OCI-LY7 (cell line): ENCODE measurements at regions not wholly inside any gene's neighbourhood (a gene's known extent, or its start where the extent isn't known, plus 50 kb on each side); places are given as distances from the start of the nearest gene placed in this dataset.

Source experiments
- EZH2phosphoT487 ChIP-seq: fragments of 200-600 bp; sonication (generic); IDR thresholded peaks from 2 replicates; pipeline ENCODE4 v1.6.1; 2018; ENCODE audit warnings: low read depth, borderline replicate concordance, mild to moderate bottlenecking, mixed run types, antibody characterized with exemption, low read length, moderate library complexity, mixed read lengths
- TF ChIP-seq, protein P1 (sequence below): fragments of 200-600 bp; sonication (generic); conservative IDR thresholded peaks from 2 replicates; pipeline ENCODE4 v1.5.1; 2014; ENCODE audit warnings: mild to moderate bottlenecking, antibody characterized with exemption, low read length, moderate library complexity, mixed read lengths

DNA sequence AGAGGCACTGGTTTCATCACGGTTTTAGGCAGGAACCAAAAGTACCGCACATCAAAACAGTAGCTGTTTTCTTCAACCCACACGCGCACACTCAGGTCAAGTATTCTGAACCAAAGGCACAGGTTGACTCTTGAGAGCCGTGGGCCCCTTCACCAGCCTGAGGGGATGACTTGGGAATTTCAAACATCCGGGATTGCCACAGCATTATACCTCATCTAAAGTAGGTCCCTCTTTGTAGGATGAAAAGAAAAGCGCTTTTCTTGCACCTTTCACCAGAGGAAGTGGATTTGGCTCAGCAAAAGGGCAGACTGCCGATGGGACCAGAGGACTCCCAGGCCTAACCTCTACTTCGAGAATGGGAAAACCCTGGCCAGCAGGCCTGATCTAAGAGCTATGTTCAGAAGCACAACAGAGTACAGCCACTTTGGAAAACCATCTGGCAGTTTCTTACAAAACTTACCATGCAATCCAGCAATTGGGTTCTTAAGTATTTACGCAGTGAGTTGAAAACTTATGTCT is 88.2 kb upstream of the PROK2 start:
- TF ChIP-seq, protein P1, sequence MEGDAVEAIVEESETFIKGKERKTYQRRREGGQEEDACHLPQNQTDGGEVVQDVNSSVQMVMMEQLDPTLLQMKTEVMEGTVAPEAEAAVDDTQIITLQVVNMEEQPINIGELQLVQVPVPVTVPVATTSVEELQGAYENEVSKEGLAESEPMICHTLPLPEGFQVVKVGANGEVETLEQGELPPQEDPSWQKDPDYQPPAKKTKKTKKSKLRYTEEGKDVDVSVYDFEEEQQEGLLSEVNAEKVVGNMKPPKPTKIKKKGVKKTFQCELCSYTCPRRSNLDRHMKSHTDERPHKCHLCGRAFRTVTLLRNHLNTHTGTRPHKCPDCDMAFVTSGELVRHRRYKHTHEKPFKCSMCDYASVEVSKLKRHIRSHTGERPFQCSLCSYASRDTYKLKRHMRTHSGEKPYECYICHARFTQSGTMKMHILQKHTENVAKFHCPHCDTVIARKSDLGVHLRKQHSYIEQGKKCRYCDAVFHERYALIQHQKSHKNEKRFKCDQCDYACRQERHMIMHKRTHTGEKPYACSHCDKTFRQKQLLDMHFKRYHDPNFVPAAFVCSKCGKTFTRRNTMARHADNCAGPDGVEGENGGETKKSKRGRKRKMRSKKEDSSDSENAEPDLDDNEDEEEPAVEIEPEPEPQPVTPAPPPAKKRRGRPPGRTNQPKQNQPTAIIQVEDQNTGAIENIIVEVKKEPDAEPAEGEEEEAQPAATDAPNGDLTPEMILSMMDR: no peak
- TF ChIP-seq EZH2phosphoT487: no peak
